GM23338 (cell line): ENCODE measurements at regions not wholly inside any gene's neighbourhood (a gene's known extent, or its start where the extent isn't known, plus 50 kb on each side); places are given as distances from the start of the nearest gene placed in this dataset.

Source experiments
- CREB1 ChIP-seq: fragments of 250-450 bp; sonication (Bioruptor Pico); IDR thresholded peaks from 2 replicates; pipeline ENCODE4 v1.5.0; 2020; ENCODE audit warnings: low read depth, mild to moderate bottlenecking, moderate library complexity
- EZH2 ChIP-seq: fragments of 200-600 bp; sonication (generic); IDR thresholded peaks from one replicate; pipeline ENCODE4 v1.8.0; 2017; ENCODE audit warnings: antibody characterized with exemption, mild to moderate bottlenecking, low read depth; ENCODE audit not compliant: unreplicated experiment
- EZH2phosphoT487 ChIP-seq: fragments of 200-600 bp; sonication (generic); IDR thresholded peaks from one replicate; pipeline ENCODE4 v1.8.1; 2018; ENCODE audit warnings: antibody characterized with exemption; ENCODE audit not compliant: unreplicated experiment
- POLR2AphosphoS5 ChIP-seq: IDR thresholded peaks from 2 replicates; pipeline ENCODE4 v1.6.1; 2016; ENCODE audit warnings: antibody characterized with exemption, low read depth
- ZNF331 ChIP-seq: fragments of 250-450 bp; sonication (Bioruptor Pico); IDR thresholded peaks from 2 replicates; pipeline ENCODE4 v1.5.0; 2020; ENCODE audit warnings: low read depth, mild to moderate bottlenecking, moderate library complexity
- TF ChIP-seq, protein P1 (sequence below), 2 experiments: fragments of 200-600 bp in 1 of 2; sonication (generic) in 1 of 2; conservative IDR thresholded peaks; 2 replicates each; pipeline versions ENCODE4 v1.5.1 to v1.6.1; 2016 to 2017; ENCODE audit warnings: antibody characterized with exemption in 2 of 2, low read depth in 2 of 2, mild to moderate bottlenecking in 2 of 2, moderate library complexity in 1 of 2
- TF ChIP-seq, protein P2 (sequence below): IDR thresholded peaks from one replicate; pipeline ENCODE4 v1.6.1; 2018; ENCODE audit warnings: antibody characterized with exemption; ENCODE audit not compliant: unreplicated experiment

DNA sequence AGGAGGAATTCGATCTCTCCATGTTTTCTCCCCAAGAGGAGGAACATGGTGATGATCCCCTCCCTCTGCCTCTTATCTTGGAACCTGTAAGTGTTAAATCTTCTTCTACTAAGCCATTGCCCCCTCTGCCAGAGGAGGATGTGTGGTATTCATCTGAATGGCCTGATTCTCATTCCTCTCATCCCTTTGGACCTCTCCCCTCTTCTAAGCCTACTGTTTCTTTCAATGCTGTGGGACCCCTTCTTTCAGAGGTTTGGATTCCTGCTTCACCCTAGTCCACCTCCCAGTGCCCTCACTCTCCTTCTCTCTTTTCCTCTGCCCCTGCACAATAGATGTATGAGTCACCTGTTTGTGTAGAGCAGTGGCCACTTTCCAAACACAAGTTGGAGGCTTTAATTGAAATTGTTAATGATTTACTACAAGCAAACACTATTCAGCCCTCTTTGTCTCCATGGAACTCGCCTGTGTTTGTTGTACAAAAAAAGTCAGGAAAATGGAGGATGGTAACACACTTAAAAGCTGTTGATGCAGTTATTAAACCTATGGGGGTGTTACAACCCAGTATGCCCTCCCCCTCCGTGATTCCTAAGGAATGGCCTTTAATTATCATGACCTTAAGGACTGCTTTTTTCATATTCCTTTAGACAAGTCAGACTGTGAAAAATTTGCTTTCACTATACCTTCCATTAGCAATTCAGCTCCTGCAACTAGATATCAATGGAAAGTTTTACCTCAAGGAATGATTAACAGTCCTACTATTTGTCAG is 192.1 kb upstream of the ALG10B start:
- TF ChIP-seq, protein P1, sequence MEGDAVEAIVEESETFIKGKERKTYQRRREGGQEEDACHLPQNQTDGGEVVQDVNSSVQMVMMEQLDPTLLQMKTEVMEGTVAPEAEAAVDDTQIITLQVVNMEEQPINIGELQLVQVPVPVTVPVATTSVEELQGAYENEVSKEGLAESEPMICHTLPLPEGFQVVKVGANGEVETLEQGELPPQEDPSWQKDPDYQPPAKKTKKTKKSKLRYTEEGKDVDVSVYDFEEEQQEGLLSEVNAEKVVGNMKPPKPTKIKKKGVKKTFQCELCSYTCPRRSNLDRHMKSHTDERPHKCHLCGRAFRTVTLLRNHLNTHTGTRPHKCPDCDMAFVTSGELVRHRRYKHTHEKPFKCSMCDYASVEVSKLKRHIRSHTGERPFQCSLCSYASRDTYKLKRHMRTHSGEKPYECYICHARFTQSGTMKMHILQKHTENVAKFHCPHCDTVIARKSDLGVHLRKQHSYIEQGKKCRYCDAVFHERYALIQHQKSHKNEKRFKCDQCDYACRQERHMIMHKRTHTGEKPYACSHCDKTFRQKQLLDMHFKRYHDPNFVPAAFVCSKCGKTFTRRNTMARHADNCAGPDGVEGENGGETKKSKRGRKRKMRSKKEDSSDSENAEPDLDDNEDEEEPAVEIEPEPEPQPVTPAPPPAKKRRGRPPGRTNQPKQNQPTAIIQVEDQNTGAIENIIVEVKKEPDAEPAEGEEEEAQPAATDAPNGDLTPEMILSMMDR (conservative IDR thresholded peaks at IDR 0.05; ENCODE audit: low read depth in 2 of 2): no peak
- TF ChIP-seq POLR2AphosphoS5 (no peak), CREB1 (CRISPR knock-in tag) (no peak), EZH2phosphoT487 (no peak), ZNF331 (CRISPR knock-in tag) (no peak), EZH2 (no peak)
- TF ChIP-seq, protein P2, sequence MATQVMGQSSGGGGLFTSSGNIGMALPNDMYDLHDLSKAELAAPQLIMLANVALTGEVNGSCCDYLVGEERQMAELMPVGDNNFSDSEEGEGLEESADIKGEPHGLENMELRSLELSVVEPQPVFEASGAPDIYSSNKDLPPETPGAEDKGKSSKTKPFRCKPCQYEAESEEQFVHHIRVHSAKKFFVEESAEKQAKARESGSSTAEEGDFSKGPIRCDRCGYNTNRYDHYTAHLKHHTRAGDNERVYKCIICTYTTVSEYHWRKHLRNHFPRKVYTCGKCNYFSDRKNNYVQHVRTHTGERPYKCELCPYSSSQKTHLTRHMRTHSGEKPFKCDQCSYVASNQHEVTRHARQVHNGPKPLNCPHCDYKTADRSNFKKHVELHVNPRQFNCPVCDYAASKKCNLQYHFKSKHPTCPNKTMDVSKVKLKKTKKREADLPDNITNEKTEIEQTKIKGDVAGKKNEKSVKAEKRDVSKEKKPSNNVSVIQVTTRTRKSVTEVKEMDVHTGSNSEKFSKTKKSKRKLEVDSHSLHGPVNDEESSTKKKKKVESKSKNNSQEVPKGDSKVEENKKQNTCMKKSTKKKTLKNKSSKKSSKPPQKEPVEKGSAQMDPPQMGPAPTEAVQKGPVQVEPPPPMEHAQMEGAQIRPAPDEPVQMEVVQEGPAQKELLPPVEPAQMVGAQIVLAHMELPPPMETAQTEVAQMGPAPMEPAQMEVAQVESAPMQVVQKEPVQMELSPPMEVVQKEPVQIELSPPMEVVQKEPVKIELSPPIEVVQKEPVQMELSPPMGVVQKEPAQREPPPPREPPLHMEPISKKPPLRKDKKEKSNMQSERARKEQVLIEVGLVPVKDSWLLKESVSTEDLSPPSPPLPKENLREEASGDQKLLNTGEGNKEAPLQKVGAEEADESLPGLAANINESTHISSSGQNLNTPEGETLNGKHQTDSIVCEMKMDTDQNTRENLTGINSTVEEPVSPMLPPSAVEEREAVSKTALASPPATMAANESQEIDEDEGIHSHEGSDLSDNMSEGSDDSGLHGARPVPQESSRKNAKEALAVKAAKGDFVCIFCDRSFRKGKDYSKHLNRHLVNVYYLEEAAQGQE: no peak
